GM12891 (cell line): ENCODE measurements at regions not wholly inside any gene's neighbourhood (a gene's known extent, or its start where the extent isn't known, plus 50 kb on each side); places are given as distances from the start of the nearest gene placed in this dataset.

Source experiments
- DNase-seq: peaks from one replicate; pipeline ENCODE4 v3.0.0; 2011; ENCODE audit warnings: low spot score; ENCODE audit not compliant: insufficient read length
- FAIRE-seq: peaks from 2 replicates; lab custom pipeline; 2011; peaks lifted over from hg19 to GRCh38; lab: Jason Lieb, UNC
- PAX5 ChIP-seq: IDR thresholded peaks from 2 replicates; pipeline ENCODE4 v1.6.1; 2011; ENCODE audit warnings: low read length, moderate library complexity, mild to moderate bottlenecking; ENCODE audit not compliant: insufficient read depth, severe bottlenecking
- POLR2A ChIP-seq: IDR thresholded peaks from 2 replicates; pipeline ENCODE4 v1.6.1; 2011; ENCODE audit warnings: low read depth, low read length, control low read depth
- POLR2AphosphoS5 ChIP-seq: IDR thresholded peaks from 2 replicates; pipeline ENCODE4 v1.6.1; 2011; ENCODE audit warnings: low read depth, low read length, control low read depth
- POU2F2 ChIP-seq: IDR thresholded peaks from 2 replicates; pipeline ENCODE4 v1.6.1; 2011; ENCODE audit warnings: low read depth, mild to moderate bottlenecking, control low read depth, low read length, moderate library complexity
- SPI1 ChIP-seq: IDR thresholded peaks from 2 replicates; pipeline ENCODE4 v1.6.1; 2011; ENCODE audit warnings: low read depth, low read length, control low read depth
- TAF1 ChIP-seq: IDR thresholded peaks from 2 replicates; pipeline ENCODE4 v1.6.1; 2011; ENCODE audit warnings: low read depth, low read length, control low read depth

DNA sequence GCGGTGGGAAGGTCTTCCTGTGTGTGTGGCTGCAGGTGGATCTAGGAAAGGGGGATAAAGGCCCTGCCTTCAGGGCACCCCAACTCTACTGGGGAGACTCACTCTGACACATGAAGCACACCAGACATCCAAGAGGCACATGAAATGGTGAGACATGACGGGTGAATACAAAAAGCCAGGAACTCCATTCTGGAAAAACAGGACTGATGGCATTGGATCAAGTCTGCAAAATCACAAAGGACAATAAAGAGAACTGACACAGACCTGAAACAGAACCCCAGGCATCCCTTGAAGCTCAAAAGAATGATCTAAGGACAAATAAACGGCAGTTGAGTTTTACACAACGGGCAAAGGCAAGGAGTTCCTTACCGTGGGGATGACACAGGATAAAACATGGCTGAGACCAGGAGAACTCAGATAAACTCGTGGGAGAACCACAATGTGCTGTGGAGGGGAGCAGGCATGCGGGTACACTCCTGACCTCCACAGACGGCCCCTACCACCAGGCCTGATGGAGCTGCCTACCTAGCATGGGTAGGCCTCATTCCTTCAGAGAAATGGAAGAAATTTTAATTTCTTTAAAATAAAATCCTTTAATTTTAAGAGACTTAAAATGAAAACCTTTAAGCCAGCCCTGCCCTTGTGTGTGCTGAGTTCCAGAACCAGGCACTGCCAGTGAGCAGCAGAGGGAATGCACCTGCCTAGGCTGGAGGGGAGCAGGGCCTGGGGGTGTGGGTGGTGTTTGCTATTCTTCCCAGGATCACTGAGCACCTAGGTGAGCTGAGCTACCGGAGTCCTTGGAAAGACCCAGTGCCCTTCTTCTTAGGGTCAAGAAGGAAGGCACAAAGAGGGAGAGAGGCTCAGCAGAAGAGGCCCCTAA, 100.1 kb downstream of the SINHCAF start:
- TF ChIP-seq TAF1 (no peak), POU2F2 (no peak), POLR2A (no peak), SPI1 (no peak), PAX5 (no peak), POLR2AphosphoS5 (no peak)
- DNase-seq (no peak), FAIRE-seq (no peak)

DNA sequence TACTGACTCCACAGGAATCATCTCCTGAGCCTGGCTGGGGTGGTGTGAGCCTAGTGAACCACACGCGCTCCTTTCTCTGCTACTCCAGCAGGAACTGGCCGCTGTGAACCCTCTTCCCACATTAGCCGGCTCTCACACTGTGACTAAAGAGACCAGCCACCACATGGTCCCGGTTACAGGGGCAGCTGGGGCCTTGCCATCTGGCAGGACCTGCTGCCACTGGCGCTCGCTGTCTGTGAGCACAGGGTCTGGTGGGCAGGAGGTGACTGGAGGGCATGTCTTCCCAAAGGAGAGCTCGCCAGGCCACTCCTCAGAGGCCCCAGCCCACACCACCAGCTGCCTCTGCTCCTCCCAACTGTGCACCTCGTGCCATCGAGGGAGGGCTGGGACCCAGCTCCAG, 99.3 kb downstream of the SINHCAF start:
- TF ChIP-seq PAX5 (no peak), SPI1 (no peak), TAF1 (no peak), POLR2A (no peak), POLR2AphosphoS5 (no peak), POU2F2 (no peak)
- DNase-seq: no peak
- FAIRE-seq: no peak

GRCh38 chr12:31227401-31227981, 98.5 kb downstream of the SINHCAF start:
- no peak for DNase-seq
- no peak for FAIRE-seq
- no peak for TF ChIP-seq POLR2A
- no peak for TF ChIP-seq POLR2AphosphoS5
- TF ChIP-seq PAX5: no peak
- no peak for TF ChIP-seq SPI1
- no peak for TF ChIP-seq TAF1
- no peak for TF ChIP-seq POU2F2

DNA sequence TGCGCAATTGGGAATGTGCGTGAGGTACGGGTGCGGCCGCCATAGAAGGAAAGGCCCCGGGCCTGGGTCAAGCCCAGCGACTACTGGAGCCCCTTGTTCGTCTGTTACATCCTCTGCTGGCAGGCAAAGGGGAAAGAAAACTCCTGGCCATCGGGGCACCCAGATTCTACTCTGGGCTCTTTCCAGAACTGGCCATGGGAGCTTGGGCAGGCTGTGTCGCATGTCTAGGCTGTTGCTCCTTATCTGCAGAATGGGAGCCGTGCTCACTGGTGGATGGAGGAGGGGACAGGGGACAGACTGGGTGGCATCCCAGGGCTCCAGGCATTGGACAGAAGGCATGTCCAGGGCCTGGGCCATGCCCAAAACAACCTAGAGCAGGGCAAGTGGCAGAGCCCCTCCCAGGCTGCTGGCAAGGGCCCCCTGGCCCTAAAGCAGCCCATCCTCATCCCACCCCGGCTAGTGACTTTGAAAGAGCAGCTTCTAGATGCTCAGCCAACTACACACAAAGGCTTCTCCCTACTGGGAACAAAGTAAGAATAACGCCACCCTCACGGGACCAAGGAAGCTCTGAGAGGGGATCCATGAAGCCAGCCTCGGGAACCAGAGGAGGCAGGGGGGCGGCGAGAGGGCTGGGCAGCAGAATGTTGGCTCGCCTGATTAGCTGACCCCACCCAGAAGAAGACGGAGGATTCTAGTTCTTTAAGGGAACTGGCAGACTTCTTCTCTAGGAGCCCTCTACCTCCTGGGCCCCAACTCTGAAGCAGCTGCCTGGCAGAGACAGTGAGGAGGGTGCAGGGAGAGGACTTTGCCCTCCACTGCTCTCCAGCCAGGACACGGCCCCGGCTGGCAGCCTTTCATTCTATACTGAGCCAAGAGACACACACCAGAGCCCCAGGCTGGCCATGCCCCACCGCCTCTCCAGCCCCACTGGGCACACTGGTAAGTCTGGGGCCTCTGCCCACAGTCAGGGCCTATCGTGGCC, 96.8 kb downstream of the SINHCAF start:
- FAIRE-seq (no peak), DNase-seq (no peak)
- no peak for TF ChIP-seq POLR2A
- no peak for TF ChIP-seq POLR2AphosphoS5
- TF ChIP-seq TAF1: no peak
- no peak for TF ChIP-seq POU2F2
- TF ChIP-seq PAX5: no peak
- no peak for TF ChIP-seq SPI1

DNA sequence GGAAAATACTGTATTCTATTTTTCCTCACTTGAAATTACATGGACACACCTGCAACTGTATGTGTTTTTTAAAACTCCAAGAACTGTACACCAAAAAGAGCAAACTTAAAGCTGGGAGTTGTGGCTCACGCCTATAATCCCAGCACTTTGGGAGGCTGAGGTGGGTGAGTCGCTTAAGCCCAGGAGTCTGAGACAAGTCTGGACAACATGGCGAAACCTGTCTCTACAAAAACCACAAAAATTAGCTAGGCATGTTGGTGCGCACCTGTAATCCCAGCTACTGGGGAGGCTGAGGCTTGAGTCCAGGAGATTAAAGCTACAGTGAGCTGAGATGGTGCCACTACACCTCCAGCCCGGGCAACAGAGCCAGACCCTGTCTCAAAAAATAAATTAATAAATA, 95.9 kb downstream of the SINHCAF start:
- TF ChIP-seq PAX5 (no peak), POU2F2 (no peak), POLR2AphosphoS5 (no peak), POLR2A (no peak), SPI1 (no peak), TAF1 (no peak)
- DNase-seq (no peak), FAIRE-seq (no peak)
